KG1 (cell line): ENCODE measurements at regions not wholly inside any gene's neighbourhood (a gene's known extent, or its start where the extent isn't known, plus 50 kb on each side); places are given as distances from the start of the nearest gene placed in this dataset.

ENCODE experiments used
- DNase-seq: peaks from one replicate; lab custom pipeline; 2025; lab: John Stamatoyannopoulos, UW

DNA sequence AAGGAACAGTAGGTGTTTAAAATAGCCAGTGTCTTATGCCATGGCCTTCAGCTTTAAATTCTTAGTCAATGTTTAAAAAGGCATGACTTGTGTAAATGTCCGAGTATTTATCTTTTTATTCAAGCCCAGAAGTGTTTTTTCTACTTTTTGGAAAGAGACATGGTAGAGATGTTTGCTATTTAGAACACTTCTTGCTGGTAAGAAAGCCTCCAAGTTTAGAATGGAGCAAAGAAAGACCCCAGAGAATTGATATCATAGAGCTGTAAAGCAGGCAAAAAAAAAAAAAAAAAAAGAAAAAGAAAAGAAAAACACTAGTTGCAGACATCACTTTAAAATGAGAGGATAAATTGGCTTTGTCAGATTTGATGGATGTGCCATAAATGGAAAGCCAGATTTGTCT is 375.1 kb downstream of the TMEM167A start:
- no peak for DNase-seq

- no peak for DNase-seq
Observed at GRCh38 chr5:82699737-82700136, 377.5 kb downstream of the TMEM167A start.

DNA sequence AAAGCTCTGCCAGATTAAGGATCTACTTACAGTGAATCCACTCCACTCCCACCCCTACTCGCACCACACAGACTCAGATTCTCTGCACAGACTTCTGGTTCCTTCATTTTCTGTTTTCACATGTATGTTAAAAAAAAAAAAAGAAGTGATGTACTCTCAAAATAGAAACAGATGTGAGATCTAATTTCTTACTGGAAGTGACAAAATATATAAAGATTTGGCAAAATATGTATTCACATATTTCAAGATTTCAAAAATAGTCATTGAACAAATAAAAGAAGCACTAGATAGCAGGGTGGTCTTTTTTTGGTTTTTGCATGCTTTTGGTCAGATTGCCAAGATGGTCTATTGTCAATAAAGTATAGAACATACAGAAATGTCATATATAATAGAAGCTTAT is 379.2 kb downstream of the TMEM167A start:
- no peak for DNase-seq

- DNase-seq: no peak
Observed at GRCh38 chr5:82694711-82695285, 382.4 kb downstream of the TMEM167A start.

- no peak for DNase-seq
Observed at GRCh38 chr5:82692826-82693225, 384.4 kb downstream of the TMEM167A start.

GRCh38 chr5:82684659-82685058 is 392.5 kb downstream of the TMEM167A start:
- no peak for DNase-seq

GRCh38 chr5:82684165-82684564 is 393.0 kb downstream of the TMEM167A start:
- no peak for DNase-seq

- no peak for DNase-seq
Observed at GRCh38 chr5:82679660-82680059, 397.5 kb downstream of the TMEM167A start.

- peak; percentile 85 for DNase-seq
Observed at GRCh38 chr5:82676661-82677060, 398.5 kb upstream of the RPS23 start.

DNA sequence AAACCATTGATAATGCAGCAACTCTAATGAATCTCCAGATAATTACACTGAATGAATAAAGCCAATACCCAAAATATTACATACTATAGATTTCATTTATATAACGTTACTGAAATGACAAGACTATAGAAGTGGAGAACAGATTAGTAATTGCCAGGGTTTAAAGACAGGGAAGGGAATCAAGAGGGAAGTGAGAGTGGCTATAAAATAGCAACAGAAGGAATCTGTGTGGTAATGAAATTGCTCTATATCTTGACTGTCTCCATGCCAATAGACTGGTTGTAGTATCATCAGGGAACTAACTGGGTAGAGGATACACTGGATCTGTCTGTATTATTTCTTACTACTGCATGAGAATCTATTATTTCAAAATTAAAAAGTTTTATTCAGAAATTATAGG is 396.5 kb upstream of the RPS23 start:
- no peak for DNase-seq

GRCh38 chr5:82673057-82673809 is 395.1 kb upstream of the RPS23 start:
- DNase-seq: no peak

DNA sequence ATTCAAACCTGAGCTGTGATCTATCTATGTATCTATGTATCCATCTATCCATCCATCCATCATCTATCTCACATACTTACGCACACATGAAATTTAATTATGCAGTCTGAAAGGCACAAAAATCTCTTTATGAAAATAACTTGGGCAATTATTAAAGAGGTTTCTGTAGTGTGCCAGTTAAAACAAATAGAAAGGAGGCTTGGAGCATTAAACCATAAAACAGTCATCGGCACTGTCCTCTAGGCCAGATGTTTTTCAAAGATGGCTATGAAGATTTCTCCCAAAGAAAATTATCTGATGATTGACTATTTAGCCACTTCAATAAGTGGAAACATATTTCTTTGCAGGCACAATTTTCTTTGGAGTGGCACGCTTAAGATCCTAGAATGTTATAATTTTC is 392.5 kb upstream of the RPS23 start:
- DNase-seq: no peak

DNA sequence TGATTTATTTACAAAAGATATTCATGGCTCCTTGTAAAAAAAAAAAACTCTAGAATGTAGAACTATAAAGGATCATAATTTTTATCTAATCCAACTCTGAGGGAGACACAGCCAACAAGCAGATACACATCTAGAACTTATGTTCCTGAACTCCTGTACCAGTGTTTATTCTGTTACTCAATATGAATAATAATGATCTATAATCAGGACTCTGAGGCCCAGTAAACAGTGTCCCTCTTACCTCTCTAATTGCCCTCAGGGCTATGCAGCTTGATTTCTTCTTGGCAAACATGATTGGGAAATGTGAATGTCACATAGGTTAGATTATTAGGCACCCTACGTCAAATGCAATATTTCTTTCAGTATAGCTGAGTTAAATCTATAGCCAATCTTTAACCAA is 391.6 kb upstream of the RPS23 start:
- DNase-seq: no peak

- DNase-seq: no peak
Observed at GRCh38 chr5:82666312-82666711, 388.2 kb upstream of the RPS23 start.

GRCh38 chr5:82664732-82665131 is 386.6 kb upstream of the RPS23 start:
- DNase-seq: no peak

DNA sequence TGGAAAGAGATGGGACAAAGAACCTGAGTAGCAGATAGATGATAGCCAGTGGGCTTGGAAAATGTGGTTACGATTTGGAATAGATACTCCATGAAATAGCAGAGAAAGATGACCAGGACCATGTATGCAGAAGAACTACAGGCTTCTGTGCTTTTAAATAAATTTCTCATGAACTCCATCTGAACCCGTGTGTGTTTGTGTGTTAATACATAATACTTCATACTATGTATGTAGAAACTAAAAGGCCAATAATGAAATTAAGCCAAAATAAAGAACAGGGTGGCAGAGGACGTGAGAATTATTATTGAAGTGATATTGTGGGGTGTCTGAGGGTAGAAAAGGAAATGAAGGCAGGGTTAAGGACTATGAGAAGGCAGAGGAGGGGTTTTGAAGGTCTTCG is 385.1 kb upstream of the RPS23 start:
- no peak for DNase-seq

DNA sequence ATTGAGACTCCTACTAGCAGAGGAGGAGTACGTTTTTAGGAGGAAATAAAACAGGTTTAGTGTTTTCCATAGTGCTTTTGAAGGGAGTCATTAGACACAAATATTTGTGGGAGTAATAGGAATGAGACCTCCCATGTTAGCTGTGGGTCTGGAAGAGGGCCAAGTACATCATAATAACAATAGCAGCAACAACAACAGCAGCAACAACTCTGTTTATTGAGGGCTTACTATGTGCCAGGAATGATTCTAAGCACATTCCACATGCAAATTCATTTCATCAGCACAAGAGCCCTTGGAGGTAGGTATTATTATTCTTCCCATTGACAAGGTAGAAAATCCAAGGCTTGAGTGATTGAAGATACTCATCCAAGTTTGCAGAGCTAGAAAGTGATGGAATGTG is 384.2 kb upstream of the RPS23 start:
- no peak for DNase-seq

- DNase-seq: no peak
Observed at GRCh38 chr5:82661933-82662332, 383.8 kb upstream of the RPS23 start.

- DNase-seq: no peak
Observed at GRCh38 chr5:82661462-82661861, 383.3 kb upstream of the RPS23 start.

DNA sequence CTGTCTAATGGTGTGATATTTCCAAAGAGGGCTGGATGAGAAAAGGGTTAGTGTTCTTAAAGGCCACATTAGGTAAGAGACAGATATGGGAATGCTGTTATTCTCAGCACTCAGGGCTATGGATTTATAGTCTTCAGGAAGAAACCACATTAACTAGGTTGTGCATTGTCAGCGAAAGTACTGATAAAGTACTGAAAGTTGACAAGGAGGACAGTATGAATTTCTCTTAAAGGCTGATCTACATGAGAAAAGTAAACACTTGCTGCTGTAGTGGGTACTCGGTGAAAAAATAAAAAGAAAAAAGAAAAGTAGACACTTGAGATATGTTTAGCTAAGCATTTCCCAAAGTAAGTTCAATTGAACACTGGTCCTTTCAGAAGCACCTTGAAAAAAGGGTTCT is 381.0 kb upstream of the RPS23 start:
- DNase-seq: no peak

- DNase-seq: no peak
Observed at GRCh38 chr5:82657033-82657699, 379.0 kb upstream of the RPS23 start.

GRCh38 chr5:82656341-82656761 is 378.2 kb upstream of the RPS23 start:
- no peak for DNase-seq

- DNase-seq: no peak
Observed at GRCh38 chr5:82655078-82655477, 376.9 kb upstream of the RPS23 start.
